ENCODE measurements at regions not wholly inside any gene's neighbourhood (a gene's known extent, or its start where the extent isn't known, plus 50 kb on each side); places are given as distances from the start of the nearest gene placed in this dataset.

GRCh38 chr6:131383421-131384411 lies 189.3 kb upstream of the ARG1 start:
- no peaks in the 10 kb centered on the region for H3K36me3 Mint-ChIP-seq (ENCODE audit: low read depth)
- TF ChIP-seq, protein P1, sequence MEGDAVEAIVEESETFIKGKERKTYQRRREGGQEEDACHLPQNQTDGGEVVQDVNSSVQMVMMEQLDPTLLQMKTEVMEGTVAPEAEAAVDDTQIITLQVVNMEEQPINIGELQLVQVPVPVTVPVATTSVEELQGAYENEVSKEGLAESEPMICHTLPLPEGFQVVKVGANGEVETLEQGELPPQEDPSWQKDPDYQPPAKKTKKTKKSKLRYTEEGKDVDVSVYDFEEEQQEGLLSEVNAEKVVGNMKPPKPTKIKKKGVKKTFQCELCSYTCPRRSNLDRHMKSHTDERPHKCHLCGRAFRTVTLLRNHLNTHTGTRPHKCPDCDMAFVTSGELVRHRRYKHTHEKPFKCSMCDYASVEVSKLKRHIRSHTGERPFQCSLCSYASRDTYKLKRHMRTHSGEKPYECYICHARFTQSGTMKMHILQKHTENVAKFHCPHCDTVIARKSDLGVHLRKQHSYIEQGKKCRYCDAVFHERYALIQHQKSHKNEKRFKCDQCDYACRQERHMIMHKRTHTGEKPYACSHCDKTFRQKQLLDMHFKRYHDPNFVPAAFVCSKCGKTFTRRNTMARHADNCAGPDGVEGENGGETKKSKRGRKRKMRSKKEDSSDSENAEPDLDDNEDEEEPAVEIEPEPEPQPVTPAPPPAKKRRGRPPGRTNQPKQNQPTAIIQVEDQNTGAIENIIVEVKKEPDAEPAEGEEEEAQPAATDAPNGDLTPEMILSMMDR (IDR thresholded peaks at IDR 0.05; ENCODE audit: unreplicated experiment in 3 of 3), result no peak
- H3K9me3 Mint-ChIP-seq, result peaks cover 7% of the 10 kb centered on the region
- H3K27me3 Mint-ChIP-seq (ENCODE audit: low read depth), result no peaks in the 10 kb centered on the region
- no peak overlapping the region for H3K27ac Mint-ChIP-seq
- H3K4me3 Mint-ChIP-seq, result no peak overlapping the region
- peaks cover 5% of the 10 kb centered on the region for H3K4me1 Mint-ChIP-seq

GRCh38 chr6:131387562-131388447 lies 185.2 kb upstream of the ARG1 start:
- H3K27ac Mint-ChIP-seq, result no peak overlapping the region
- H3K9me3 Mint-ChIP-seq, result no peaks in the 10 kb centered on the region
- H3K27me3 Mint-ChIP-seq (ENCODE audit: low read depth), result no peaks in the 10 kb centered on the region
- TF ChIP-seq, protein P1 (IDR thresholded peaks at IDR 0.05; ENCODE audit: unreplicated experiment in 3 of 3), result no peak
- no peaks in the 10 kb centered on the region for H3K4me1 Mint-ChIP-seq
- no peaks in the 10 kb centered on the region for H3K36me3 Mint-ChIP-seq (ENCODE audit: low read depth)
- no peak overlapping the region for H3K4me3 Mint-ChIP-seq

GRCh38 chr6:131390322-131390721 lies 182.7 kb upstream of the ARG1 start:
- Mint-ChIP-seq H3K4me3 (no peak overlapping the region), H3K27ac (no peak overlapping the region), H3K27me3 (ENCODE audit: low read depth) (no peaks in the 10 kb centered on the region), H3K9me3 (peaks cover 9% of the 10 kb centered on the region), H3K4me1 (no peaks in the 10 kb centered on the region), H3K36me3 (ENCODE audit: low read depth) (no peaks in the 10 kb centered on the region)
- TF ChIP-seq, protein P1 (IDR thresholded peaks at IDR 0.05; ENCODE audit: unreplicated experiment in 3 of 3), result no peak

GRCh38 chr6:131391116-131391515 lies 181.9 kb upstream of the ARG1 start:
- no peaks in the 10 kb centered on the region for H3K27me3 Mint-ChIP-seq (ENCODE audit: low read depth)
- no peaks in the 10 kb centered on the region for H3K36me3 Mint-ChIP-seq (ENCODE audit: low read depth)
- TF ChIP-seq, protein P1 (IDR thresholded peaks at IDR 0.05; ENCODE audit: unreplicated experiment in 3 of 3), result no peak
- H3K4me3 Mint-ChIP-seq, result no peak overlapping the region
- H3K9me3 Mint-ChIP-seq, result peaks cover 9% of the 10 kb centered on the region
- H3K4me1 Mint-ChIP-seq, result no peaks in the 10 kb centered on the region
- no peak overlapping the region for H3K27ac Mint-ChIP-seq

DNA sequence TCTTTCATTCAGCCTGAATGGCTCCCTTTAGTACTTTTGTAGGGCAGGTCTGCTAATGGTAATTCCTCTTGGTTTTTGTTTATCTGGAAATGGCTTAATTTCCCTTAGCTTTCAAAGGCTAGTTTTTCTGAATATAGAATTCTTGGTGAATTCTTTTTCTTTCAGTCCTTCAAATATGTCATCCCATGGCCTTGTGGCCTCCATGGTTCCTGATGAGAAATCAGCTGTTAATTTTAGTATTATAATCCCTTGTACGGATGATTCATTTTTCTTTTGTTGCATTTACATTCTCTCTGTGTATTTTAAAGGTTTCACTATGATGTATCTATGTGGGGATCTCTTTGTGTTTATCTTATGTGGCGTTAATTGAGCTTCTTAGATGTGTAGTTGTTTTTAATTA lies 179.6 kb upstream of the ARG1 start:
- Mint-ChIP-seq H3K27me3 (ENCODE audit: low read depth) (no peaks in the 10 kb centered on the region), H3K4me1 (no peaks in the 10 kb centered on the region), H3K4me3 (no peak overlapping the region), H3K9me3 (peaks cover 9% of the 10 kb centered on the region), H3K27ac (no peak overlapping the region), H3K36me3 (ENCODE audit: low read depth) (no peaks in the 10 kb centered on the region)
- TF ChIP-seq, protein P1 (IDR thresholded peaks at IDR 0.05; ENCODE audit: unreplicated experiment in 3 of 3), result no peak
